A549 (cell line): ENCODE measurements at regions not wholly inside any gene's neighbourhood (a gene's known extent, or its start where the extent isn't known, plus 50 kb on each side); places are given as distances from the start of the nearest gene placed in this dataset.

Source experiments
- RFX5 ChIP-seq: fragments of 450-650 bp; IDR thresholded peaks from 2 replicates; pipeline ENCODE4 v1.7.1; 2014; ENCODE audit warnings: antibody characterized with exemption, mild to moderate bottlenecking, moderate library complexity
- TF ChIP-seq, protein P1 (sequence below): fragments of >200 bp; sonication (Bioruptor Twin); formaldehyde crosslinking; IDR thresholded peaks from 3 replicates; pipeline ENCODE4 v1.5.1; 2016

DNA sequence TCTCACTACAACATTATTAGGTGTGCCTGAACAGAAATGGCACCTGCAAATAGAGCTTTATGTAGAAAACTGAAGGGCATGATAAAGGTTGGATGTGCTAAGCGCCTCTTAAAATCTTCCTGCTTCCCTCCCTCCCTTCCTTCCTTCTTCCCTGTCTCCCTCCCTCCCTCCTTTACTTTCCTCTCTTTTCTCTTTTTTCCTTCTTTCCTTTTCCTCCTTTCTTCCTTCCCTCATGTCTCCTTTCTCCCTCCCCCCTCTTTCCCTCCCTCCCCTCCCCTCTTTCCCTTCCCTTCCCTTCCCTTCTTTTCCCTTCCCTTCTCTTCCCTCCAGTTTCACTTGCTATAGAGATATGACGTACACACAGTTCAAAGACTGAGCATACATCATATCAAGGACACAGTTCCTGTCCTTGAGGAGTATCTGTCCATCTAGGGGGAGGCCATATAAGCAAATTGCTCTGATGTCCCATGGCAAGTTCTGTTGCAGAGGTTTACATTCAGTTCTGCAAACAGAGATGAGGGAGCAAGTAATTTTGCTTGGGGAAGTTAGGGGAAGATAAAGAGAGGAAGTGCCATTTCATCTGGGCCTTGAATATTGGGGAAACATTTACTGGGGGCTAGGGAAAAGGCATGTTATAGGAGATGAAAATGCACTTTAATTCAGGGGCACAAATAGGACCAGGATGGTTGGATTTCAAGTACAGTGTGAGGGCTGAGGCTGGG, 79.0 kb upstream of the EEF1E1 start:
- TF ChIP-seq RFX5, result no peak
- TF ChIP-seq, protein P1, sequence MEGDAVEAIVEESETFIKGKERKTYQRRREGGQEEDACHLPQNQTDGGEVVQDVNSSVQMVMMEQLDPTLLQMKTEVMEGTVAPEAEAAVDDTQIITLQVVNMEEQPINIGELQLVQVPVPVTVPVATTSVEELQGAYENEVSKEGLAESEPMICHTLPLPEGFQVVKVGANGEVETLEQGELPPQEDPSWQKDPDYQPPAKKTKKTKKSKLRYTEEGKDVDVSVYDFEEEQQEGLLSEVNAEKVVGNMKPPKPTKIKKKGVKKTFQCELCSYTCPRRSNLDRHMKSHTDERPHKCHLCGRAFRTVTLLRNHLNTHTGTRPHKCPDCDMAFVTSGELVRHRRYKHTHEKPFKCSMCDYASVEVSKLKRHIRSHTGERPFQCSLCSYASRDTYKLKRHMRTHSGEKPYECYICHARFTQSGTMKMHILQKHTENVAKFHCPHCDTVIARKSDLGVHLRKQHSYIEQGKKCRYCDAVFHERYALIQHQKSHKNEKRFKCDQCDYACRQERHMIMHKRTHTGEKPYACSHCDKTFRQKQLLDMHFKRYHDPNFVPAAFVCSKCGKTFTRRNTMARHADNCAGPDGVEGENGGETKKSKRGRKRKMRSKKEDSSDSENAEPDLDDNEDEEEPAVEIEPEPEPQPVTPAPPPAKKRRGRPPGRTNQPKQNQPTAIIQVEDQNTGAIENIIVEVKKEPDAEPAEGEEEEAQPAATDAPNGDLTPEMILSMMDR, result no peak
